Tibial nerve (tissue), 4 donors: ENCODE measurements at regions not wholly inside any gene's neighbourhood (a gene's known extent, or its start where the extent isn't known, plus 50 kb on each side); places are given as distances from the start of the nearest gene placed in this dataset.

ENCODE experiments used
- CTCF ChIP-seq, 5 experiments: fragments of 200-600 bp in 3 of 5; fragments of 450-650 bp in 2 of 5; sonication (generic) in 3 of 5; IDR thresholded peaks; one replicate each; pipeline ENCODE4 v1.5.1; 2016 to 2019; ENCODE audit warnings: antibody characterized with exemption in 5 of 5, mild to moderate bottlenecking in 3 of 5, moderate library complexity in 2 of 5
- EP300 ChIP-seq, 2 donors: sonication (generic); formaldehyde crosslinking; IDR thresholded peaks; one replicate each; pipeline ENCODE4 v1.6.1; 2017; ENCODE audit warnings: antibody characterized with exemption in 2 of 2, mild to moderate bottlenecking in 1 of 2
- POLR2A ChIP-seq, 2 donors: fragments of 450-650 bp; IDR thresholded peaks; one replicate each; pipeline ENCODE4 v1.6.1; 2017; ENCODE audit warnings: antibody characterized with exemption in 2 of 2, mild to moderate bottlenecking in 2 of 2, moderate library complexity in 2 of 2

- TF ChIP-seq POLR2A (IDR thresholded peaks at IDR 0.05) (no peak), CTCF (IDR thresholded peaks at IDR 0.05) (no peak), EP300 (IDR thresholded peaks at IDR 0.05) (no peak)
These were observed 74.2 kb upstream of the HECW1 start for GRCh38 chr7:43038254-43038653.
